Activated naive CD4-positive, alpha-beta T cell treated with Interleukin-2 at 50 U/mL for 16 hours (primary cell): ENCODE measurements at regions not wholly inside any gene's neighbourhood (a gene's known extent, or its start where the extent isn't known, plus 50 kb on each side); places are given as distances from the start of the nearest gene placed in this dataset.
"Not testable (repeated sequence)": the region's sequence is repeated elsewhere in the genome, so short reads cannot be mapped to it uniquely, and the experiment has no call there.

Experiments
- DNase-seq: peaks from one replicate; pipeline ENCODE4 v3.0.0-alpha.2; 2020

GRCh38 chr1:206314951-206315636 lies 111.8 kb downstream of the SRGAP2 start:
- DNase-seq, result not testable (repeated sequence)

GRCh38 chr1:206316901-206317300 lies 113.6 kb downstream of the SRGAP2 start:
- DNase-seq, result not testable (repeated sequence)

GRCh38 chr1:206317878-206318514 lies 114.7 kb downstream of the SRGAP2 start:
- not testable (repeated sequence) for DNase-seq

- not testable (repeated sequence) for DNase-seq
Measured at GRCh38 chr1:206320227-206320626, 116.9 kb downstream of the SRGAP2 start.

GRCh38 chr1:206326159-206326939 lies 123.0 kb downstream of the SRGAP2 start:
- not testable (repeated sequence) for DNase-seq

- not testable (repeated sequence) for DNase-seq
Measured at GRCh38 chr1:206331597-206331996, 128.3 kb downstream of the SRGAP2 start.

GRCh38 chr1:206333316-206333715 lies 130.0 kb downstream of the SRGAP2 start:
- not testable (repeated sequence) for DNase-seq

- DNase-seq, result not testable (repeated sequence)
Measured at GRCh38 chr1:206333897-206334296, 130.6 kb downstream of the SRGAP2 start.

- DNase-seq, result not testable (repeated sequence)
Measured at GRCh38 chr1:206334481-206334880, 131.1 kb downstream of the SRGAP2 start.

- not testable (repeated sequence) for DNase-seq
Measured at GRCh38 chr1:206335162-206335561, 131.8 kb downstream of the SRGAP2 start.

- DNase-seq, result not testable (repeated sequence)
Measured at GRCh38 chr1:206335875-206336846, 132.8 kb downstream of the SRGAP2 start.

- DNase-seq, result not testable (repeated sequence)
Measured at GRCh38 chr1:206337024-206337423, 133.3 kb upstream of the IKBKE start.

- DNase-seq, result not testable (repeated sequence)
Measured at GRCh38 chr1:206350493-206351275, 119.6 kb upstream of the IKBKE start.

- not testable (repeated sequence) for DNase-seq
Measured at GRCh38 chr1:206351276-206352052, 118.8 kb upstream of the IKBKE start.

- not testable (repeated sequence) for DNase-seq
Measured at GRCh38 chr1:206356310-206356709, 114.0 kb upstream of the IKBKE start.

GRCh38 chr1:206357962-206358361 lies 112.3 kb upstream of the IKBKE start:
- peak; percentile 35 for DNase-seq

- DNase-seq, result not testable (repeated sequence)
Measured at GRCh38 chr1:206358771-206359170, 111.5 kb upstream of the IKBKE start.

- not testable (repeated sequence) for DNase-seq
Measured at GRCh38 chr1:206359377-206359776, 110.9 kb upstream of the IKBKE start.

GRCh38 chr1:206361978-206362543 lies 108.2 kb upstream of the IKBKE start:
- DNase-seq, result not testable (repeated sequence)

GRCh38 chr1:206362994-206363393 lies 107.3 kb upstream of the IKBKE start:
- DNase-seq, result not testable (repeated sequence)
